ENCODE measurements at regions not wholly inside any gene's neighbourhood (a gene's known extent, or its start where the extent isn't known, plus 50 kb on each side); places are given as distances from the start of the nearest gene placed in this dataset.

- no peak for DNase-seq (ENCODE audit: extremely low read depth, low read depth)
Observed at GRCh38 chr1:208756339-208756981, 512.3 kb upstream of the PLXNA2 start.

DNA sequence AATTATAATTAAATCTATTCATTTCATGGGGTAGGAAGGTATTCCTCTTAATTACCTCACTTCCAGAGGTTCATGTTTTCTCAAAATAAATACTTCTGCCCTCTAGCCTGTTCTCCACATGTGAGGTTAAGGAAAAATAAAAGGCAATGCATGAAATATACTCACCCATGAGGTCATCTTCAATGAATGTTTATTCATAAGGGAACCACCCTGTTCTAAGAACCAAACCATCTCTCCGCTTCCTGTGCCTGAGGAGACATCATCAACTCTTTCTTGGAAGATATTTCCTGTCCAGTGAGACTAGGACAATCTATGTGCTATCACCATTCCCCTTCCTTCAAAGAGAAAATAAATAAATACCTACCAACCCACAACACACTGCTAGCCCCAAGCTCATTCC lies 513.7 kb upstream of the PLXNA2 start:
- DNase-seq (ENCODE audit: extremely low read depth, low read depth): no peak

DNA sequence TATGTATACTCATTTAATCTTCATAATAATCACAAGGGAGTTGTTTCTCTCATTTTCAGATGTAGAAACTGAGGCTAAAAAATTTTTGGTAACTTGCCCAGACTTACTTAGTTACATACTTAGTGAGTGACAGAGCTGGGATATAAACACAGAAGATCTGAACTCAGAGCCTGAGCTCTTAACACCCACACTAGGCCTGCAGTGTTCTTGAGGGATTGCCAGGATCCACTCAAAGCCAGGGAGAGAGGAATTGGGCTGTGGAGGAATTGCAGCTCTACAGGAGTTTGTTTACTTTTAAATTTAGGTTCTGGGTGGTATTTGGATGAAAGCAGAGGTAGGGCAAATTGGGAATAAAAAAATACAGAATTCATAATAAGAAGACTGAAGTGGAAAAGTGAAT lies 515.1 kb upstream of the PLXNA2 start:
- no peak for DNase-seq (ENCODE audit: extremely low read depth, low read depth)

GRCh38 chr1:208763971-208764370 lies 519.8 kb upstream of the PLXNA2 start:
- DNase-seq (ENCODE audit: extremely low read depth, low read depth): no peak

DNA sequence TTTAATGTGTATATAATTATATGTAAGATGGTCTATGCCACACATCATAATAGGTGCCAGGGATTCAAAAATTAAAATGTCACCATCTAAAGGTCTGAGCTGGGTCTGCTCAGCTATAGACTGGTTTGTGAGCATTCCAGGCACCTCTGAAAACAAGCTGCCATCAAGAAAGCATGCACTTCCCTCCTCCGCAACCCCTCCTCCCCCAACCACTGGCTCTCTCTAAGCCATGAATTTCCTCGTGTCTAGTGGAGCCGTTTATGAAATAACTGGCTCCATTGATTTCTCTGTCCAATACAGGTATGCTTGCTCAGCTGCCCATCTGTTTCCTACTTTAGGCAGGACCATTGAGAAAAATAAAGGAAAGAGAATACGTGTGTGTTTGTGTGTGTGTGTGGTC lies 522.6 kb upstream of the PLXNA2 start:
- no peak for DNase-seq (ENCODE audit: extremely low read depth, low read depth)

GRCh38 chr1:208767816-208768215 lies 523.6 kb upstream of the PLXNA2 start:
- no peak for DNase-seq (ENCODE audit: extremely low read depth, low read depth)

- no peak for DNase-seq (ENCODE audit: extremely low read depth, low read depth)
Observed at GRCh38 chr1:208772891-208773290, 528.7 kb upstream of the PLXNA2 start.

- no peak for DNase-seq (ENCODE audit: extremely low read depth, low read depth)
Observed at GRCh38 chr1:208775841-208776240, 531.7 kb upstream of the PLXNA2 start.

DNA sequence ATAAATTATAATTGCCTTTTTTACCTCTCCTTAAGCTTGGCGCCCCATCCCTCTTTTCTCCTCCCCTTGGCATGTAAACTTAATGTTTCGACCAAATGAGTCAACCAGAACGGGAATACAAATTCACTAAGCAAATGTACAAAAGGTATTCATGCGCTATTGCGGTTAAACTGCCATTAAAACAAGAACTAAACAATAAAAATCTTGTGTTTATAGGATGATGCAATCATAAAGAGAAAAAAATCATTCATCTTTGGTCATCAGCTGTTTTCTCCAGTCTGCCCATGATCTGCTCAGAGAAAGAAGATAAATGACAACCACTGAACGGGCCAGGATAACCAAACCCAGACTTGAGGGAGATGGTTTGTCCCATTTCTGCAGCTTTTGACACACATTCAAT lies 534.2 kb upstream of the PLXNA2 start:
- no peak for DNase-seq (ENCODE audit: extremely low read depth, low read depth)

DNA sequence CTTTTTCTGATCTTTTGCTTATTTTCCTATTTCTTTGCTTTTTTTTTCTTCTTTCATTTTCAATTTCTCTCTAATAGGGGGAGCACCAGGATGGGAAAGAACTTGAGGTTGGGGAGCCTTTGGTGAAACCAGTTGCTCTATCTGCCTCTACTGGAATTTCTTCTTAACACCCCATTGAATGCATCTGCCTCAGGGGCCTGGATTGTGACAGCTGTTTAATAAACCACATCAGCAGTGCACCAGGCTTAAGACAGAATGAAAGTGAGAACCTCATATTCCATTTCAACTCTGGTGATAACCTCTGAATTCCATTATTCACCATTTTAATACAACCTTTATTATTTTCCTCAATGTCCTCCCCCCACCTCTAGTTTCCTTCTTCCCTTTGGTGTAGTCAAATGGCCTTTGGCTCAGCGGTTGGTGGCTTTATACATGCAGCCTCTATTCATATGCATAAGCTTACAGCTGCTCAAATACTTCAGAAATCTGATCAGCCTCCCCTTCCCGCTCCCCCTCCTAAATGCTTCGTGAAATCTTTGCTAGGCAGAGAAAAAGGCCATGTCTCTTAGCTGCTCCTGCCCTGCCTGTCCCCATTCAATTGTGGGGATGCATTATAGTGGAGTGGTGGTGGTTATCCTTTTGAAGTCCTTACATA lies 537.3 kb upstream of the PLXNA2 start:
- DNase-seq (ENCODE audit: extremely low read depth, low read depth): no peak

DNA sequence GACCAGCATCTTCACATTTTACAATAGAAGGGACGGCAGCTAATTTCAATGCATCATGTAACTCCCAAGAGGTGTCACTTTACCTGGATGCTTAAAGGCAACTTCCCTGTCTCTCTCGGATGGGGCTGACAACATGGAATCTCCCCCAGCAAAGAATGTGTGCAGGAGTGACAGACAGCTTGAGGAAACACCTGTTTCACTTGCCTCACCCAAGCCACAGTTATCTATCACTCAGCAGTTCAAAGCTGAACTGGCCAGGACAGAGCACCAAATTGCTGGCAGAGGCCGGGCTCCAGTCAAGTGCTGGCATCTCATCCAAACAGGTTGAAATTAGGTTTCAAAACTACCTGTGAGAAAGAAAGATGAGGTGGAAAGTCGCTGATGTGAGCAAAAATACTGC lies 538.0 kb upstream of the PLXNA2 start:
- DNase-seq (ENCODE audit: extremely low read depth, low read depth): no peak

DNA sequence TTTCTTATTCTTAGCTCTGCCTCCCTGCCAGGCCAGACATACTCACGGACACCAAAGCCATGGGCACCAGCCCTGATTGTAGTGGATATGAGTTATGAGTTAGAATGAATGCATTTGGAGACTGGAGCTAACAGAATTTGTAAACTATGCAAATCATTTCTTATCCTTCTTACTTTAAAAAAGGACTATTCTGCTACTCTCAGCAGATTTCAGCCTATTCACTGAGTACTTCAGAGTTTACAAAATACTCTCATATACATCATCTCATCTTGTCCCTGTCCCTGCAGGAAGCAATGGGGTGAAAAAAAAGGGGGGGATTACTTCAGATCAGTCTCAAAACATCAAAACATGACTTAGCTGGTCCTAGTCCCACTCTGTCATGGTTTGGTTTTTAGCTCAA lies 541.4 kb upstream of the PLXNA2 start:
- DNase-seq (ENCODE audit: extremely low read depth, low read depth): no peak

- DNase-seq (ENCODE audit: extremely low read depth, low read depth): no peak
Observed at GRCh38 chr1:208787219-208787618, 543.0 kb upstream of the PLXNA2 start.

DNA sequence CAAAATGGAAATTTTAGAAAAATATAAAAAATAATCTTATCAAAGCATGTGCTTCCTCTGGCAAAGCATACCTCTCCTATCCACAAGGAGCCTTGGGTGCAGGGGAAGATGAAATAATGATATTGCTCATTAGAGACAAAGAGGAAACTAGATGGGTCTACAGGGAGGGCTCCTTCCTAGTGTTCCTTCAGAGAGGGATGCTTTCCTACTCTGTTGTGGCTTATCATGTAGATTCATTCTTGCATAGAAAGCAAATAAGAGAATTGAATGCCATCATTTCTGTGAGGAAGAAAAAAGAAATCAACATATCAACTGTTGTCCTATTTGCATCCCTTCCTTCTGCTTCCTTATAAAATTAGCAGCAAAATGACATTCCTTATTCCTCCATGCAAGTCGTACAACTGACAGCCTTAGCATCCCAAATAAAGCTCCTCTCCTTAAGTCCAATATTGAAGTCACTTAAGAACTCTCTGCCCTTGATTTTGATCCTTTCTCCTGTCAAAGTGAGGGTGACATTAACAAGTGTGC lies 543.9 kb upstream of the PLXNA2 start:
- DNase-seq (ENCODE audit: extremely low read depth, low read depth): no peak

DNA sequence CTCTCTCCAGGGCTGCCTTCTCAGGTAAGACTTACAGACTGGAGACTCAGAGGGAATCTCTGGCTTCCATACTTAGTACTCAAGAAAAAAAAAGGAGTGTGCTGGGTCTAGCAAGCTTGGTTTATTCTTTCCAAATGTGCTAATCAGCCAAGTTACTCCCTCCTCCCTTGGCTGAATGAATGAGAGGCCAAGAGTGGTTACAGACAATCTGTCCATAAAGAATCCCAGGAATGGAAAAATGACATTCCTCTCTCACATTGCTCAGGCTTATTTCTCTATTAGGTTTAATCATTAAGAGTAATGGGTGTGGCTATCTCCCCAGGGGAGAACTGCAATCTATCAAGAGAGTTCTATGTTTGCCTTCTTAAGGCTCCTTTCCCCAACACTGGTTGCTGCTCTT lies 547.3 kb upstream of the PLXNA2 start:
- DNase-seq (ENCODE audit: extremely low read depth, low read depth): no peak

- no peak for DNase-seq (ENCODE audit: extremely low read depth, low read depth)
Observed at GRCh38 chr1:208793861-208794345, 549.7 kb upstream of the PLXNA2 start.

- DNase-seq (ENCODE audit: extremely low read depth, low read depth): no peak
Observed at GRCh38 chr1:208799186-208799585, 555.0 kb upstream of the PLXNA2 start.

DNA sequence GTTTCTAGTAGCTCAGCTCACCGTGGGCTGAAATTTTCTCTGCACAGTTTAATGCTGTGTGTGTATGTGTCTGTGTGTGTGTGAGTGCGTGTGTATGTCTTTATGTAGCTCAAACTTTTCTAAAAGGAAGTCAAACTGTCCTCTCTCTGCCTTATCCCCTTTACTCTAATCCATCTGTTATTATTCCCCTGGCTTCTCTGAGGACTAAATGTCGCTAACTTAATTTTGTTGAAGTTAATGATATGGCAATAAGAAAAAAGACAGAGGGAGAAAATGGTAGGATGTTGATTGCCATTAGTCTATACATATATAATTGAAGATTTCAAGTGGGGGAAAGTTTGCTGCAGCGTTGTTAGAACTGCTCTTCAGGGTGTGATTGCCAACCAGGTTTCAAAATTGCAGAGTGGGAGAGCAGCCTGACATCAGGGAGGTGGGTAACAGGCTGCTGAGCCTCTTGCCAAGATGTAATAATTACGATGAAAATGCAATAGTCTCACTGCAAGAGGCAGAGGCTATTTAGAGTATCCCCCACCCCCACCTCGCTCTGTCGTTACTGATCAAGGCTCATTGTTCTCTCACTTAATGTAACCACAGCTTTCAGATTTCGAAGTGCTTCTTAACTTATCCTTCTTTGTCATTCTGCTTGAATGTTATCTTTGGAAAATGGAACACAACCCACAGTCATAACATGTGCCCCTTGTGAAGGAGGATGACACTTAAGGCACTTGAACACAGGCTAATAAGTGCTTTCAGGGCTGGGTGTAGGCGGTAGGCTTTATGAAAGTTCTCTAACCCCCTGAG lies 559.0 kb upstream of the PLXNA2 start:
- DNase-seq (ENCODE audit: extremely low read depth, low read depth): no peak

GRCh38 chr1:208807446-208808127 lies 563.4 kb upstream of the PLXNA2 start:
- no peak for DNase-seq (ENCODE audit: extremely low read depth, low read depth)

GRCh38 chr1:208808301-208808700 lies 564.1 kb upstream of the PLXNA2 start:
- no peak for DNase-seq (ENCODE audit: extremely low read depth, low read depth)

DNA sequence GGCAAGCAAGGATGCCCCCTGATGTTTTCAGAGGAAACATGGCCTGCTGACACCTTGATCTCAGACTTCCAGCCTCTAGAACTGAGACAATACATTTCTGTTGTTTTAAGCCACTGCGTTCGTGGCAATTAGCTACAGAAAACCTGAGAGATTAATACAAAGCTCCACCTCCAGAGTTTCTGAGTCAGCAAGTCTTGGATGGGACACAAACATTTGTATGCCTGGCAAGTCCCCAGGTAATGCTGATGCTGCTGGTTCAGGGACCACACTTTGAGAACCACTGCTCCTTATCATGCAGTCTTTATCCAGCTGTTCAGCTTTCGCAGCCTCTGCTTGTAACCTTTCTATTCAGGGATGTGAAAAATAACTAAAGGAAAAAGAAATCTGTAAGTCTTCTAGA lies 565.7 kb upstream of the PLXNA2 start:
- DNase-seq (ENCODE audit: extremely low read depth, low read depth): no peak
